Epithelial cell of esophagus (primary cell): ENCODE measurements at regions not wholly inside any gene's neighbourhood (a gene's known extent, or its start where the extent isn't known, plus 50 kb on each side); places are given as distances from the start of the nearest gene placed in this dataset.

Experiments
- DNase-seq: peaks from one replicate; pipeline ENCODE4 v3.0.0; 2010; ENCODE audit warnings: low read depth
- H3K4me3 ChIP-seq: 2 replicates; pipeline ENCODE4 v1.5.1; 2011; ENCODE audit warnings: mild to moderate bottlenecking, low read length, control low read depth
- CTCF ChIP-seq: IDR thresholded peaks from 2 replicates; pipeline ENCODE4 v1.5.1; 2011; ENCODE audit warnings: low read depth, mild to moderate bottlenecking, low read length, control low read depth, inconsistent platforms; ENCODE audit not compliant: insufficient read depth; ENCODE audit errors: missing control alignments

GRCh38 chr10:7492660-7493046, 81.8 kb upstream of the SFMBT2 start:
- no peak overlapping the region for H3K4me3 ChIP-seq
- TF ChIP-seq CTCF, result no peak
- DNase-seq, result no peak

GRCh38 chr10:7491949-7492659, 81.3 kb upstream of the SFMBT2 start:
- TF ChIP-seq CTCF, result no peak
- no peak for DNase-seq
- no peak overlapping the region for H3K4me3 ChIP-seq

- TF ChIP-seq CTCF, result no peak
- H3K4me3 ChIP-seq, result no peak overlapping the region
- no peak for DNase-seq
Observed at GRCh38 chr10:7491230-7491629, 80.4 kb upstream of the SFMBT2 start.

- TF ChIP-seq CTCF, result no peak
- DNase-seq, result peak; percentile 7
Observed at GRCh38 chr10:7488418-7488829, 77.6 kb upstream of the SFMBT2 start.

GRCh38 chr10:7487528-7487927, 76.7 kb upstream of the SFMBT2 start:
- no peak for DNase-seq
- TF ChIP-seq CTCF, result no peak
- H3K4me3 ChIP-seq, result no peak overlapping the region

More at GRCh38 chr10:7488418-7488829, 77.6 kb upstream of the SFMBT2 start:
- no peak overlapping the region for H3K4me3 ChIP-seq

GRCh38 chr10:7486528-7486927, 75.7 kb upstream of the SFMBT2 start:
- no peak for TF ChIP-seq CTCF
- H3K4me3 ChIP-seq, result no peak overlapping the region
- no peak for DNase-seq

GRCh38 chr10:7485799-7486198, 75.0 kb upstream of the SFMBT2 start:
- DNase-seq, result no peak
- TF ChIP-seq CTCF, result no peak
- no peak overlapping the region for H3K4me3 ChIP-seq
